H1 (cell line): ENCODE measurements at regions not wholly inside any gene's neighbourhood (a gene's known extent, or its start where the extent isn't known, plus 50 kb on each side); places are given as distances from the start of the nearest gene placed in this dataset.

Experiments used
- CTCF ChIA-PET: fragments of 300-600 bp; sonication (Branson Sonifier 250); formaldehyde crosslinking; loops from one replicate; lab custom pipeline; 2021; ENCODE audit not compliant: partially characterized antibody; lab: Charles Lee
- POLR2A ChIA-PET: fragments of 300-600 bp; sonication (Branson Sonifier 250); formaldehyde crosslinking; loops from one replicate; lab custom pipeline; 2021; ENCODE audit warnings: inconsistent platforms; ENCODE audit not compliant: partially characterized antibody; lab: Charles Lee
- DNase-seq, 2 experiments: peaks; one replicate each; pipeline versions ENCODE4 v3.0.0 to v3.0.0-alpha.2; 2010 to 2022; ENCODE audit warnings: low spot score in 2 of 2, low read depth in 1 of 2, mixed read lengths in 1 of 2
- FAIRE-seq: peaks from 2 replicates; lab custom pipeline; 2011; peaks lifted over from hg19 to GRCh38; lab: Jason Lieb, UNC
- H2AFZ ChIP-seq: 2 replicates; pipeline ENCODE4 v1.8.1; 2012; ENCODE audit warnings: low read length, inconsistent platforms
- H2AK5ac ChIP-seq: 2 replicates; pipeline ENCODE4 v1.6.1; 2013; ENCODE audit warnings: low read depth, low read length
- H2BK120ac ChIP-seq: replicated peaks from 2 replicates; pipeline ENCODE3; 2013; ENCODE audit warnings: low read depth, low read length, inconsistent platforms
- H2BK12ac ChIP-seq: 2 replicates; pipeline ENCODE4 v1.6.1; 2013; ENCODE audit warnings: low read depth, low read length
- H2BK15ac ChIP-seq: 2 replicates; pipeline ENCODE4 v1.6.1; 2013; ENCODE audit warnings: low read length
- H2BK20ac ChIP-seq: 2 replicates; pipeline ENCODE4 v1.6.1; 2013; ENCODE audit warnings: low read length
- H2BK5ac ChIP-seq: 2 replicates; pipeline ENCODE4 v1.6.1; 2013; ENCODE audit warnings: low read depth, low read length
- H3K14ac ChIP-seq: 2 replicates; pipeline ENCODE4 v1.6.1; 2013; ENCODE audit warnings: inconsistent platforms; ENCODE audit not compliant: insufficient read length
- H3K18ac ChIP-seq: 2 replicates; pipeline ENCODE4 v1.6.1; 2013; ENCODE audit warnings: low read length; ENCODE audit errors: extremely low read depth
- H3K23ac ChIP-seq: 2 replicates; pipeline ENCODE4 v1.6.1; 2013; ENCODE audit warnings: inconsistent platforms; ENCODE audit not compliant: insufficient read length
- H3K23me2 ChIP-seq: 2 replicates; pipeline ENCODE4 v1.6.1; 2013; ENCODE audit warnings: low read depth, low read length
- H3K27ac ChIP-seq: 2 replicates; pipeline ENCODE4 v1.6.1; 2011; ENCODE audit warnings: low read depth, low read length, inconsistent platforms
- H3K27me3 ChIP-seq, 4 experiments: replicated peaks in 1 of 4; 1 replicate in 1 of 4; 2 replicates in 3 of 4; pipeline versions ENCODE4 v1.6.1 to v1.8.1; 2011 to 2013; ENCODE audit warnings: low read length in 3 of 4, mild to moderate bottlenecking in 3 of 4, inconsistent platforms in 2 of 4, mixed read lengths in 2 of 4, moderate library complexity in 1 of 4; ENCODE audit not compliant: control insufficient read depth in 3 of 4, insufficient read depth in 3 of 4; ENCODE audit errors: extremely low read depth in 1 of 4
- H3K36me3 ChIP-seq, 4 experiments: 2 replicates each; pipeline versions ENCODE4 v1.6.1 to v1.8.1; 2011 to 2013; ENCODE audit warnings: mild to moderate bottlenecking in 4 of 4, low read length in 3 of 4, moderate library complexity in 2 of 4, control low read depth in 1 of 4, inconsistent platforms in 1 of 4; ENCODE audit not compliant: insufficient read depth in 4 of 4, control insufficient read depth in 2 of 4
- H3K4ac ChIP-seq: replicated peaks from 2 replicates; pipeline ENCODE3; 2013; ENCODE audit warnings: low read length, low read depth, mixed read lengths, inconsistent platforms; ENCODE audit not compliant: insufficient read length
- H3K4me1 ChIP-seq, 4 experiments: replicated peaks in 1 of 4; 1 replicate in 1 of 4; 2 replicates in 3 of 4; pipeline versions ENCODE4 v1.6.1 to v1.8.1; 2011 to 2013; ENCODE audit warnings: low read length in 3 of 4, inconsistent platforms in 2 of 4, mixed read lengths in 1 of 4; ENCODE audit not compliant: insufficient read depth in 4 of 4, control insufficient read depth in 3 of 4
- H3K4me2 ChIP-seq, 2 experiments: 2 replicates each; pipeline versions ENCODE4 v1.6.1 to v1.8.1; 2011 to 2013; ENCODE audit warnings: low read depth in 2 of 2, low read length in 2 of 2, control low read depth in 1 of 2, inconsistent platforms in 1 of 2, mild to moderate bottlenecking in 1 of 2; ENCODE audit not compliant: insufficient read depth in 1 of 2
- H3K4me3 ChIP-seq, 4 experiments: fragments of 200-600, 300-600 bp in 1 of 4; sonication (generic), shearing (Covaris generic), sonication (Bioruptor Twin) in 1 of 4; 2 replicates each; pipeline versions ENCODE4 v1.5.1 to v1.8.1; 2011 to 2016; ENCODE audit warnings: low read length in 4 of 4, low read depth in 3 of 4, control low read depth in 2 of 4, inconsistent platforms in 2 of 4, mild to moderate bottlenecking in 2 of 4, mixed read lengths in 1 of 4, moderate library complexity in 1 of 4; ENCODE audit not compliant: insufficient read depth in 2 of 4; ENCODE audit errors: extremely low read depth in 1 of 4
- H3K56ac ChIP-seq: replicated peaks from 2 replicates; pipeline ENCODE3; 2013; ENCODE audit warnings: low read depth, mild to moderate bottlenecking, mixed read lengths, low read length, inconsistent platforms; ENCODE audit not compliant: insufficient read length
- H3K79me1 ChIP-seq: 2 replicates; pipeline ENCODE4 v1.6.1; 2013; ENCODE audit warnings: low read depth, low read length, control low read depth
- H3K79me2 ChIP-seq, 2 experiments: 2 replicates each; pipeline versions ENCODE4 v1.6.1 to v1.8.1; 2012 to 2013; ENCODE audit warnings: low read length in 2 of 2, mild to moderate bottlenecking in 2 of 2, inconsistent platforms in 1 of 2; ENCODE audit not compliant: insufficient read depth in 2 of 2, control insufficient read depth in 1 of 2
- H3K9ac ChIP-seq, 4 experiments: replicated peaks in 1 of 4; 1 replicate in 1 of 4; 2 replicates in 3 of 4; pipeline versions ENCODE4 v1.6.1 to v1.8.1; 2011 to 2013; ENCODE audit warnings: low read depth in 3 of 4, low read length in 3 of 4, control low read depth in 2 of 4, mild to moderate bottlenecking in 2 of 4, moderate library complexity in 2 of 4, inconsistent platforms in 1 of 4; ENCODE audit errors: extremely low read depth in 1 of 4
- H3K9me3 ChIP-seq, 2 experiments: 2 replicates each; pipeline versions ENCODE4 v1.6.1 to v1.8.1; 2012 to 2013; ENCODE audit warnings: mild to moderate bottlenecking in 2 of 2, moderate library complexity in 2 of 2, control low read depth in 1 of 2, inconsistent platforms in 1 of 2, low read depth in 1 of 2, low read length in 1 of 2, mixed read lengths in 1 of 2; ENCODE audit not compliant: insufficient read depth in 2 of 2
- H4K20me1 ChIP-seq, 2 experiments: replicated peaks in 1 of 2; 2 replicates each; pipeline versions ENCODE3 to v1.8.1; 2011 to 2013; ENCODE audit warnings: inconsistent platforms in 2 of 2, low read length in 2 of 2, mild to moderate bottlenecking in 1 of 2; ENCODE audit not compliant: insufficient read depth in 2 of 2, control insufficient read depth in 1 of 2
- H4K5ac ChIP-seq: 2 replicates; pipeline ENCODE4 v1.6.1; 2013; ENCODE audit warnings: low read length, low read depth, mixed read lengths, inconsistent platforms; ENCODE audit not compliant: insufficient read length
- H4K8ac ChIP-seq: 2 replicates; pipeline ENCODE4 v1.8.0; 2013; ENCODE audit warnings: mild to moderate bottlenecking, moderate library complexity, low read length, inconsistent platforms; ENCODE audit not compliant: insufficient read depth; ENCODE audit errors: extremely low read depth
- H4K91ac ChIP-seq: replicated peaks from 2 replicates; pipeline ENCODE3; 2013; ENCODE audit warnings: low read length, mixed read lengths, inconsistent platforms; ENCODE audit not compliant: insufficient read length
- EGR1 ChIP-seq: IDR thresholded peaks from 2 replicates; pipeline ENCODE4 v1.6.1; 2011; ENCODE audit warnings: low read depth, low read length, borderline replicate concordance
- HDAC2 ChIP-seq, 2 experiments: fragments of 300-600 bp in 1 of 2; sonication (generic) in 1 of 2; IDR thresholded peaks; 2 replicates each; pipeline ENCODE4 v1.6.1; 2011 to 2012; ENCODE audit warnings: low read depth in 2 of 2, low read length in 2 of 2, mild to moderate bottlenecking in 2 of 2, moderate library complexity in 2 of 2, borderline replicate concordance in 1 of 2, inconsistent platforms in 1 of 2
- JUN ChIP-seq: IDR thresholded peaks from 2 replicates; pipeline ENCODE4 v1.6.1; 2011; ENCODE audit warnings: low read depth, mild to moderate bottlenecking, improper control_type of control experiment, low read length
- KDM4A ChIP-seq: IDR thresholded peaks from one replicate; pipeline ENCODE4 v1.7.1; 2012; ENCODE audit warnings: low read depth, mild to moderate bottlenecking, moderate library complexity, low read length, inconsistent platforms; ENCODE audit not compliant: severe bottlenecking
- POLR2A ChIP-seq, 2 experiments: IDR thresholded peaks; 1 replicate in 1 of 2; 2 replicates in 1 of 2; pipeline ENCODE4 v1.6.1; 2011; ENCODE audit warnings: low read depth in 2 of 2, low read length in 2 of 2, mild to moderate bottlenecking in 2 of 2; ENCODE audit errors: control extremely low read depth in 1 of 2
- RXRA ChIP-seq: IDR thresholded peaks from 2 replicates; pipeline ENCODE4 v1.6.1; 2011; ENCODE audit warnings: low read depth, mild to moderate bottlenecking, low read length, moderate library complexity; ENCODE audit not compliant: insufficient read depth
- SP2 ChIP-seq: IDR thresholded peaks from 2 replicates; pipeline ENCODE4 v1.6.1; 2012; ENCODE audit warnings: mild to moderate bottlenecking, low read length, inconsistent platforms
- WGBS, 2 experiments: shearing (Covaris generic) in 1 of 2; methylation state at CpG; one replicate each; pipeline versions ENCODE4 v1.1.6 to v1.1.7; 2013 to 2015; ENCODE audit warnings: low lambda C conversion rate in 2 of 2, mixed read lengths in 2 of 2, inconsistent platforms in 1 of 2, low coverage in 1 of 2, missing lambda C conversion rate in 1 of 2; ENCODE audit not compliant: insufficient replicate concordance in 2 of 2, insufficient coverage in 1 of 2, insufficient read length in 1 of 2; ENCODE audit errors: extremely low coverage in 1 of 2, missing lambda C conversion rate in 1 of 2; 5-methylcytosine and 5-hydroxymethylcytosine counted together

- FAIRE-seq (no peak), DNase-seq (no peak)
Observed at GRCh38 chr2:75284345-75284744, 85.0 kb upstream of the TACR1 start.

More at GRCh38 chr2:75284345-75284744, 85.0 kb upstream of the TACR1 start:
- no peak overlapping the region for H2BK15ac ChIP-seq
- no peaks in the 10 kb centered on the region for H3K79me1 ChIP-seq
- no peak overlapping the region for H3K18ac ChIP-seq
- no peak overlapping the region for H2BK20ac ChIP-seq
- no peak overlapping the region for H3K56ac ChIP-seq
- no peak overlapping the region for H2BK5ac ChIP-seq
- no peak overlapping the region for H3K9ac ChIP-seq
- no peak overlapping the region for H2AFZ ChIP-seq
- H3K23me2 ChIP-seq, result no peaks in the 10 kb centered on the region; the same call in 1 of the 2 replicates
- no peak overlapping the region for H3K27ac ChIP-seq
- H4K8ac ChIP-seq, result no peak overlapping the region
- no peaks in the 10 kb centered on the region for H3K36me3 ChIP-seq
- H3K4me1 ChIP-seq, result no peaks in the 10 kb centered on the region
- H2AK5ac ChIP-seq, result no peak overlapping the region
- no peaks in the 10 kb centered on the region for H3K27me3 ChIP-seq
- no peak for TF ChIP-seq HDAC2 (IDR thresholded peaks at IDR 0.05; ENCODE audit: borderline replicate concordance in 1 of 2, low read depth in 2 of 2, low read length in 2 of 2)
- TF ChIP-seq KDM4A, result no peak
- TF ChIP-seq JUN, result no peak
- no peak for TF ChIP-seq EGR1
- TF ChIP-seq RXRA, result no peak
- TF ChIP-seq POLR2A (IDR thresholded peaks at IDR 0.05; ENCODE audit: control extremely low read depth in 1 of 2, low read depth in 2 of 2, low read length in 2 of 2), result no peak
- TF ChIP-seq SP2, result no peak
- TF ChIP-seq, all 59 proteins: peak for 0
- no peak overlapping the region for H3K4me3 ChIP-seq
- no peaks in the 10 kb centered on the region for H3K79me2 ChIP-seq
- H4K91ac ChIP-seq, result no peak overlapping the region
- CTCF ChIA-PET, result no interaction called here
- POLR2A ChIA-PET, result no interaction called here
- H4K5ac ChIP-seq, result no peak overlapping the region
- no peaks in the 10 kb centered on the region for H4K20me1 ChIP-seq
- WGBS, 2 experiments, result 92% methylated on average over 2 of the region's 2 CpGs; no CpG with 5 or more reads in 1 of the 2 experiments
- H3K4me2 ChIP-seq, result no peak overlapping the region
- H2BK120ac ChIP-seq, result no peak overlapping the region
- no peak overlapping the region for H2BK12ac ChIP-seq
- no peaks in the 10 kb centered on the region for H3K9me3 ChIP-seq
- no peak overlapping the region for H3K4ac ChIP-seq
- no peak overlapping the region for H3K14ac ChIP-seq
- H3K23ac ChIP-seq, result no peak overlapping the region
